ENCODE measurements at regions not wholly inside any gene's neighbourhood (a gene's known extent, or its start where the extent isn't known, plus 50 kb on each side); places are given as distances from the start of the nearest gene placed in this dataset.
A peak's percentile ranks its signal among the peaks of the same experiment; 100 is the strongest.

GRCh38 chr5:57779383-57780223, 297.0 kb upstream of the ACTBL2 start:
- peak in 2 of 14 donors; percentile 4 to 24 for DNase-seq

- DNase-seq: no peak
Measured at GRCh38 chr5:57778501-57779091, 296.0 kb upstream of the ACTBL2 start.

- no peak for DNase-seq
Measured at GRCh38 chr5:57777174-57777581, 294.6 kb upstream of the ACTBL2 start.

- no peak for DNase-seq
Measured at GRCh38 chr5:57776035-57776434, 293.4 kb upstream of the ACTBL2 start.

GRCh38 chr5:57774439-57774838, 291.8 kb upstream of the ACTBL2 start:
- no peak for DNase-seq

GRCh38 chr5:57772512-57772911, 289.9 kb upstream of the ACTBL2 start:
- DNase-seq: no peak

- no peak for DNase-seq
Measured at GRCh38 chr5:57770039-57770438, 287.4 kb upstream of the ACTBL2 start.

GRCh38 chr5:57768745-57769144, 286.1 kb upstream of the ACTBL2 start:
- no peak for DNase-seq

GRCh38 chr5:57764479-57765089, 282.0 kb upstream of the ACTBL2 start:
- DNase-seq: no peak

GRCh38 chr5:57761513-57761912, 278.9 kb upstream of the ACTBL2 start:
- no peak for DNase-seq

GRCh38 chr5:57754616-57755015, 272.0 kb upstream of the ACTBL2 start:
- no peak for DNase-seq

- no peak for DNase-seq
Measured at GRCh38 chr5:57753446-57753845, 270.8 kb upstream of the ACTBL2 start.

GRCh38 chr5:57751710-57752109, 269.1 kb upstream of the ACTBL2 start:
- DNase-seq: no peak

GRCh38 chr5:57750891-57751290, 268.3 kb upstream of the ACTBL2 start:
- DNase-seq: no peak

- no peak for DNase-seq
Measured at GRCh38 chr5:57750282-57750681, 267.7 kb upstream of the ACTBL2 start.

GRCh38 chr5:57749396-57749795, 266.8 kb upstream of the ACTBL2 start:
- DNase-seq: no peak

GRCh38 chr5:57745700-57746651, 263.4 kb upstream of the ACTBL2 start:
- no peak for DNase-seq

GRCh38 chr5:57745029-57745428, 262.4 kb upstream of the ACTBL2 start:
- DNase-seq: no peak

GRCh38 chr5:57741336-57741735, 258.7 kb upstream of the ACTBL2 start:
- no peak for DNase-seq

- DNase-seq: no peak
Measured at GRCh38 chr5:57738787-57739186, 256.2 kb upstream of the ACTBL2 start.

- no peak for DNase-seq
Measured at GRCh38 chr5:57738301-57738700, 255.7 kb upstream of the ACTBL2 start.

GRCh38 chr5:57736716-57737115, 254.1 kb upstream of the ACTBL2 start:
- no peak for DNase-seq

Data from C1 segment of cervical spinal cord (tissue), 14 donors.